Bronchial epithelial cell (primary cell): ENCODE measurements at regions not wholly inside any gene's neighbourhood (a gene's known extent, or its start where the extent isn't known, plus 50 kb on each side); places are given as distances from the start of the nearest gene placed in this dataset.

Experiments used
- DNase-seq: peaks from one replicate; pipeline ENCODE4 v3.0.0-alpha.2; 2010; ENCODE audit warnings: low read depth
- FAIRE-seq: peaks from 2 replicates; lab custom pipeline; 2011; peaks lifted over from hg19 to GRCh38; lab: Jason Lieb, UNC
- H3K27me3 ChIP-seq: 2 replicates; pipeline ENCODE4 v1.5.1; 2011; ENCODE audit warnings: low read length; ENCODE audit not compliant: control insufficient read depth, insufficient read depth
- H3K36me3 ChIP-seq: 2 replicates; pipeline ENCODE4 v1.5.1; 2011; ENCODE audit warnings: low read length; ENCODE audit not compliant: control insufficient read depth, insufficient read depth
- H3K4me3 ChIP-seq: 2 replicates; pipeline ENCODE4 v1.5.1; 2011; ENCODE audit warnings: mild to moderate bottlenecking, low read depth, low read length, control low read depth
- TF ChIP-seq, protein P1 (sequence below): IDR thresholded peaks from 2 replicates; pipeline ENCODE4 v1.5.1; 2011; ENCODE audit warnings: mild to moderate bottlenecking, moderate library complexity, low read length, control low read depth, inconsistent platforms; ENCODE audit not compliant: insufficient read depth, severe bottlenecking

DNA sequence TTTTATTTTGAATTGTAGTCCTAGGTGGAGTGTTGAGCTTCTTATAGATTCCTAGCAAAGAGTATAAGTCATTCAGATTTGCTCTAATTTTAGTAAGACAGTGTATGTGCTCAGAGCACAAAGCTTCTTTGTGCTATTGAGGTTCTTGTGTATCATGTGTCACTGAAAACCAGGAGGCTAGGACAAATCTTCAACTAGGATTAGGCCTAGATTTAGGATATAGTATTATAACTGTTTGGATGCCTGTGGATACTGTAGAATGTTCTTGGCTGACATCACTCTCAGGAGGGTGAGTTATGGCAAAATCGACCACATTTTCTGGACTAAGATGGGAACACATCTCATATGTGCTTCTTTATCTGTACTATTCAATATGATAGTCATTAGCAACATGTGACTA is 86.5 kb downstream of the DHRS2 start:
- Histone ChIP-seq H3K36me3 (no peaks in the 10 kb centered on the region), H3K4me3 (no peak overlapping the region), H3K27me3 (no peaks in the 10 kb centered on the region)
- FAIRE-seq (no peak), DNase-seq (no peak)
- TF ChIP-seq, protein P1, sequence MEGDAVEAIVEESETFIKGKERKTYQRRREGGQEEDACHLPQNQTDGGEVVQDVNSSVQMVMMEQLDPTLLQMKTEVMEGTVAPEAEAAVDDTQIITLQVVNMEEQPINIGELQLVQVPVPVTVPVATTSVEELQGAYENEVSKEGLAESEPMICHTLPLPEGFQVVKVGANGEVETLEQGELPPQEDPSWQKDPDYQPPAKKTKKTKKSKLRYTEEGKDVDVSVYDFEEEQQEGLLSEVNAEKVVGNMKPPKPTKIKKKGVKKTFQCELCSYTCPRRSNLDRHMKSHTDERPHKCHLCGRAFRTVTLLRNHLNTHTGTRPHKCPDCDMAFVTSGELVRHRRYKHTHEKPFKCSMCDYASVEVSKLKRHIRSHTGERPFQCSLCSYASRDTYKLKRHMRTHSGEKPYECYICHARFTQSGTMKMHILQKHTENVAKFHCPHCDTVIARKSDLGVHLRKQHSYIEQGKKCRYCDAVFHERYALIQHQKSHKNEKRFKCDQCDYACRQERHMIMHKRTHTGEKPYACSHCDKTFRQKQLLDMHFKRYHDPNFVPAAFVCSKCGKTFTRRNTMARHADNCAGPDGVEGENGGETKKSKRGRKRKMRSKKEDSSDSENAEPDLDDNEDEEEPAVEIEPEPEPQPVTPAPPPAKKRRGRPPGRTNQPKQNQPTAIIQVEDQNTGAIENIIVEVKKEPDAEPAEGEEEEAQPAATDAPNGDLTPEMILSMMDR, result no peak

DNA sequence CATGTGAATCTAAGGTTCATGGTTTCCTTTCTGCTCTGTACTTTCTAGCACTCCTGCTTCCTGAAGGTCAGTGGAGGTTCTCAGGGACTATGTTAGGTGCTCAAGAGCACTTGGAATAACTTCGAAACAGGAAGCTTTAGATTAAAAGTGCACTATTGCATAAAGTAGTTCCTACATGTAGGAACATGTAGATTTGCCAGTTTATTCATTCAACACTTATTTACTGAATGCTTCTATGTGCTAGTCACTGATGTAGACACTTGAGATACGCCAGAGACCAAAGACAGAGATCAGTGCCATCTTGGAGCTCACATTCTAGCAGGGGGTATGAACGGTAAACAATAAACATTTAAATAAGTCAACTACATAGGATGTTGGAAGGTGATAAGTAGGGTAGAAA is 87.7 kb downstream of the DHRS2 start:
- FAIRE-seq (peak; percentile 64), DNase-seq (peak; percentile 85)

DNA sequence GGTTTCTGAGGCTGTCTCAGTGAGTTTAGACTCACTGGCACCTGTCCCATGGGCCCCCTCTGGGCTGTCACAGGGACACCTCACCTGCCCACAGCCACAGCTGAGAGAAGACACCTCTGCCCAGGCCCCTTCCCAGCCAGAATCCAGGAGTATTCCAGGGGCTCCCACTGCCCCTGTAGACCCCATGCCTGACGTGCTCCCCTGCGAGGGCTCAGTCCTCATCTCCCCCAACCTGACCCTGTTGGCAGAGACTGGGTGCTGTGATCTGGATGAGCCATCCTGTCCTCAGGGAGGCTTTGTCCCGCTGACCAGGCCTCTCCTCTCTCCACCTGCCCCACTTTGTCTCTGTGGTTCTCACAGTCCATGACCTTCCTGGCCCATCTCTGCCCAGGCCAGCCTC is 89.4 kb downstream of the DHRS2 start:
- no peak overlapping the region for H3K4me3 ChIP-seq
- no peaks in the 10 kb centered on the region for H3K27me3 ChIP-seq
- TF ChIP-seq, protein P1, result no peak
- no peaks in the 10 kb centered on the region for H3K36me3 ChIP-seq
- DNase-seq (no peak), FAIRE-seq (no peak)

More for the DNA sequence above, 87.7 kb downstream of the DHRS2 start:
- TF ChIP-seq, protein P1, result no peak
- Histone ChIP-seq H3K4me3 (no peak overlapping the region), H3K27me3 (no peaks in the 10 kb centered on the region), H3K36me3 (no peaks in the 10 kb centered on the region)

DNA sequence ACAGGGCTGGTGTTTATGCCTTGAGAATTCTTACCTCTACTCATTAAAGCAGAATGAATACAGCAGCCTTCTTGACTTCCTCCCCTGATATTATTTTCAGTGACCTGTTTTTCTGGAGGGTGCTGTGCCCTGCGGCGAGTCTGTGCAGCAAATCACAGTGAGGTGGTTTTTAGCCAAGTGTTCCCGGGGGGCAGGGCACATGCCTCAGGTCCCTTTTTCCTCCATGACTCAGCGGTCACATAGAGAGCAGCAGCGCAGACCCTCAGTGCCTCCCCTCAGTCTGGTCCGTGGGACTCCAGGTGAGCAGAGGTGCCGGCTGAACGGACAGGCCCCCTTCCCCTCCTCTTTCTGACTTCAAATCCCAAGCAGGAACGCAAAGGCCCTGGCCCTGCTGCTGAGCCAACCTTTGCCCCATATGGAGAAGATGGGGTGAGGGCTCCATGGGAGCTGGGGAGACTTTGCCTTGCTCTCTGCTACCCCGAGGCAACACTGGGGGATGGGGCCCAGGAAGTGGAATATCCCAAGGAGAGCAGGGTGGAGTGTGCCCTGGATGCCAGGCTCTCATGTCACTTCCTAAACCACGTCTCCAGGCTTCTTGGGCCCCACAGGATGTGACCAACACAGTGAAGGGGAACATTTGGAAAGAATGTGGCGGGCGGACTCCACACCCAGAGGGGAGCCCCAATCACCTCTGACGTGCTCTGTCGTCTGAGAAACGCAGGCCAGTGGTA is 90.0 kb downstream of the DHRS2 start:
- TF ChIP-seq, protein P1, result no peak
- DNase-seq (peak; percentile 26), FAIRE-seq (no peak)
- H3K36me3 ChIP-seq, result no peaks in the 10 kb centered on the region
- no peak overlapping the region for H3K4me3 ChIP-seq
- H3K27me3 ChIP-seq, result no peaks in the 10 kb centered on the region

DNA sequence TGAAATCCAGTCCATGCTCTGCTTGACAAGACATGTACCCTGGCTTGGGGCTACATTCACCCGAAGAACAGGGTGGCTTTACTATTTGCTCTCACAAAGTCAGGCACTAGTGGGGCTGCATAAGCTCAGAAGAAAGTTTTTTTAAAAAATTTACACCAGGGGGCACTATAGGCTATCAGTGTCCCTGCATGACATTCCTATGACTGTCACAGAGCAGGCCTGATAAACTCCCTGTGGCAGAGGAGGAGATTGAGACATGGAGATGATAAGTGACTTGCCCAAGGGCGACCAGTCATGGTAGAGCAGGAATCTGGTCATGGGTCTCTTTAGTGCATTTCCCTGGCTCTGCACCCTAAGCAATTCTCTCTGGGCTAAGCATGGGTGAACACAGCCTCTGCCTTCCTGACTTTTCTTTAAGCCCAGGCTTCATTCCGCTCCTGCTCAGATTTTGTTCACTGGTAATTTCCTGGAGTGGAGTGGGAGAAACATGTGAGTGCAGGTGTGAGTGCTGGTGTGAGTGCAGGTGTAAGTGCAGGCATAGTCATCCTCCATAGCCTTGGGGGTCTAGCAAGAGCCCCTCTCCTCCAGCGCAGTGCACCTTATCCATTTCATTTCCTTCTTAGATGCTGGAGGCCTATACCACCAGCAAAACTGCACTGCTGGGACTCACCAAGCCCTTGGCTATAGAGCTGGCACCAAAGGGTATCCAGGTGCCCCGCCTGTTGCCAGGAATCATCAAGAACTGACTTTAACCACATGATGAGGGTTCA is 91.6 kb downstream of the DHRS2 start:
- H3K36me3 ChIP-seq, result no peaks in the 10 kb centered on the region
- TF ChIP-seq, protein P1, result peak; percentile 28
- FAIRE-seq (peak; percentile 28), DNase-seq (peak; percentile 73)
- H3K27me3 ChIP-seq, result no peaks in the 10 kb centered on the region
- H3K4me3 ChIP-seq, result no peak overlapping the region
